ENCODE measurements at regions not wholly inside any gene's neighbourhood (a gene's known extent, or its start where the extent isn't known, plus 50 kb on each side); places are given as distances from the start of the nearest gene placed in this dataset.

- peak; percentile 5 for DNase-seq
Measured at GRCh38 chr10:91576096-91576545, 56.8 kb downstream of the PPP1R3C start.

- DNase-seq: no peak
Measured at GRCh38 chr10:91575044-91575610, 57.7 kb downstream of the PPP1R3C start.

- DNase-seq: no peak
Measured at GRCh38 chr10:91574236-91574635, 58.6 kb downstream of the PPP1R3C start.

- no peak for DNase-seq
Measured at GRCh38 chr10:91573320-91573719, 59.6 kb downstream of the PPP1R3C start.

GRCh38 chr10:91571671-91572070 lies 61.2 kb downstream of the PPP1R3C start:
- DNase-seq: no peak

GRCh38 chr10:91570220-91570619 lies 62.7 kb downstream of the PPP1R3C start:
- DNase-seq: no peak

GRCh38 chr10:91569522-91569921 lies 63.3 kb downstream of the PPP1R3C start:
- no peak for DNase-seq

- peak; percentile 31 for DNase-seq
Measured at GRCh38 chr10:91567815-91568214, 65.1 kb downstream of the PPP1R3C start.

- no peak for DNase-seq
Measured at GRCh38 chr10:91566115-91566514, 66.8 kb downstream of the PPP1R3C start.

- DNase-seq: no peak
Measured at GRCh38 chr10:91565226-91565625, 67.6 kb downstream of the PPP1R3C start.

- DNase-seq: no peak
Measured at GRCh38 chr10:91564508-91564907, 68.4 kb downstream of the PPP1R3C start.

Measured in kidney glomerular epithelial cell (primary cell).